ENCODE measurements at regions not wholly inside any gene's neighbourhood (a gene's known extent, or its start where the extent isn't known, plus 50 kb on each side); places are given as distances from the start of the nearest gene placed in this dataset.

GRCh38 chr9:79193001-79193400 lies 378.8 kb upstream of the TLE4 start:
- H3K79me2 ChIP-seq (ENCODE audit: insufficient read depth, low read depth) = no peaks in the 10 kb centered on the region
- H3K4me3 ChIP-seq (IDR thresholded peaks at IDR 0.05; ENCODE audit: insufficient read depth, low read depth, low read length) = no peak overlapping the region
- H3K27me3 ChIP-seq (ENCODE audit: insufficient read depth, low read depth) = no peaks in the 10 kb centered on the region
- TF ChIP-seq CTCF (conservative IDR thresholded peaks at IDR 0.05; ENCODE audit: low read depth, low read length) = no peak
- no peaks in the 10 kb centered on the region for H3K36me3 ChIP-seq (ENCODE audit: insufficient read depth)
- H2AFZ ChIP-seq (ENCODE audit: low read depth) = no peak overlapping the region
- H3K27ac ChIP-seq = no peak overlapping the region
- no peak overlapping the region for H3K9ac ChIP-seq
- H3K4me2 ChIP-seq = no peak overlapping the region
- H4K20me1 ChIP-seq (ENCODE audit: insufficient read depth) = no peaks in the 10 kb centered on the region
- no peaks in the 10 kb centered on the region for H3K4me1 ChIP-seq (ENCODE audit: low read depth, poor library complexity, severe bottlenecking)

- Histone ChIP-seq H3K27ac (no peak overlapping the region), H3K27me3 (ENCODE audit: insufficient read depth, low read depth) (no peaks in the 10 kb centered on the region), H4K20me1 (ENCODE audit: insufficient read depth) (no peaks in the 10 kb centered on the region), H3K36me3 (ENCODE audit: insufficient read depth) (no peaks in the 10 kb centered on the region), H3K9ac (no peak overlapping the region), H3K4me1 (ENCODE audit: low read depth, poor library complexity, severe bottlenecking) (no peaks in the 10 kb centered on the region), H3K4me2 (no peak overlapping the region), H3K4me3 (IDR thresholded peaks at IDR 0.05; ENCODE audit: insufficient read depth, low read depth, low read length) (no peak overlapping the region), H2AFZ (ENCODE audit: low read depth) (no peak overlapping the region), H3K79me2 (ENCODE audit: insufficient read depth, low read depth) (no peaks in the 10 kb centered on the region)
- TF ChIP-seq CTCF (conservative IDR thresholded peaks at IDR 0.05; ENCODE audit: low read depth, low read length) = no peak
These were observed 378.1 kb upstream of the TLE4 start for GRCh38 chr9:79193501-79194223.

- TF ChIP-seq CTCF (conservative IDR thresholded peaks at IDR 0.05; ENCODE audit: low read depth, low read length) = no peak
- H4K20me1 ChIP-seq (ENCODE audit: insufficient read depth) = no peaks in the 10 kb centered on the region
- H3K4me1 ChIP-seq (ENCODE audit: low read depth, poor library complexity, severe bottlenecking) = no peaks in the 10 kb centered on the region
- H3K79me2 ChIP-seq (ENCODE audit: insufficient read depth, low read depth) = no peaks in the 10 kb centered on the region
- H2AFZ ChIP-seq (ENCODE audit: low read depth) = no peak overlapping the region
- H3K27me3 ChIP-seq (ENCODE audit: insufficient read depth, low read depth) = no peaks in the 10 kb centered on the region
- no peaks in the 10 kb centered on the region for H3K36me3 ChIP-seq (ENCODE audit: insufficient read depth)
- H3K9ac ChIP-seq = no peak overlapping the region
- H3K4me3 ChIP-seq (IDR thresholded peaks at IDR 0.05; ENCODE audit: insufficient read depth, low read depth, low read length) = no peak overlapping the region
- H3K4me2 ChIP-seq = no peak overlapping the region
- H3K27ac ChIP-seq = no peak overlapping the region
These were observed 375.9 kb upstream of the TLE4 start for GRCh38 chr9:79195879-79196278.

- Histone ChIP-seq H3K27ac (no peak overlapping the region), H3K27me3 (ENCODE audit: insufficient read depth, low read depth) (no peaks in the 10 kb centered on the region), H4K20me1 (ENCODE audit: insufficient read depth) (no peaks in the 10 kb centered on the region), H3K9ac (no peak overlapping the region), H3K36me3 (ENCODE audit: insufficient read depth) (no peaks in the 10 kb centered on the region), H3K4me2 (no peak overlapping the region), H2AFZ (ENCODE audit: low read depth) (no peak overlapping the region), H3K4me3 (IDR thresholded peaks at IDR 0.05; ENCODE audit: insufficient read depth, low read depth, low read length) (no peak overlapping the region), H3K79me2 (ENCODE audit: insufficient read depth, low read depth) (no peaks in the 10 kb centered on the region), H3K4me1 (ENCODE audit: low read depth, poor library complexity, severe bottlenecking) (no peaks in the 10 kb centered on the region)
- TF ChIP-seq CTCF (conservative IDR thresholded peaks at IDR 0.05; ENCODE audit: low read depth, low read length) = no peak
These were observed 375.2 kb upstream of the TLE4 start for GRCh38 chr9:79196606-79197005.

All from KMS-11 (cell line).